ENCODE measurements at regions not wholly inside any gene's neighbourhood (a gene's known extent, or its start where the extent isn't known, plus 50 kb on each side); places are given as distances from the start of the nearest gene placed in this dataset.

GRCh38 chr11:16606784-16607674 is 131.4 kb upstream of the C11orf58 start:
- DNase-seq: peak; percentile 60
- peaks cover 38 to 83% of the 10 kb centered on the region in 2 experiments for H3K27me3 ChIP-seq (ENCODE audit: control insufficient read depth in 1 of 2, insufficient read depth in 1 of 2, low read length in 2 of 2)
- peak overlapping the region; percentile 80 for H2BK120ac ChIP-seq (ENCODE audit: low read depth, low read length)
- H3K23ac ChIP-seq (ENCODE audit: low read length in 2 of 2): peak overlapping the region in 1 of 2 experiments; percentile 47
- peak overlapping the region; percentile 62 for H4K8ac ChIP-seq (ENCODE audit: low read length)
- peak overlapping the region in 1 of 2 experiments; percentile 73 for H2BK12ac ChIP-seq (ENCODE audit: low read length in 2 of 2)
- H3K18ac ChIP-seq (ENCODE audit: low read depth in 1 of 2, low read length in 2 of 2): peak overlapping the region; percentile 8 to 85
- no peaks in the 10 kb centered on the region for H3K36me3 ChIP-seq (ENCODE audit: control insufficient read depth in 1 of 2, insufficient read depth in 2 of 2, low read depth in 1 of 2, low read length in 2 of 2)
- H4K91ac ChIP-seq (ENCODE audit: low read length): peak overlapping the region; percentile 79
- H3K9ac ChIP-seq (ENCODE audit: low read length): peak overlapping the region; percentile 35
- H2BK5ac ChIP-seq (ENCODE audit: low read depth, low read length, poor library complexity, severe bottlenecking): no peak overlapping the region
- peak overlapping the region; percentile 100 for H3K4me2 ChIP-seq (ENCODE audit: low read length, poor library complexity, severe bottlenecking)
- peaks cover 4% of the 10 kb centered on the region for H3K9me3 ChIP-seq (ENCODE audit: control insufficient read depth, low read length)
- peak overlapping the region in 1 of 2 experiments; percentile 62 for H3K14ac ChIP-seq (ENCODE audit: low read length in 2 of 2)
- H2AK5ac ChIP-seq (ENCODE audit: low read length, severe bottlenecking): no peak overlapping the region
- H3K4me3 ChIP-seq (ENCODE audit: insufficient read depth in 1 of 2, low read depth in 1 of 2, low read length in 2 of 2): peak overlapping the region; percentile 72 to 83
- under 1% methylated on average over 65 of the region's 81 CpGs for WGBS
- H3K4me1 ChIP-seq (ENCODE audit: control insufficient read depth, insufficient read depth, low read depth, low read length): peaks cover 19% of the 10 kb centered on the region
- peak overlapping the region in 1 of 2 experiments; percentile 84 for H3K4ac ChIP-seq (ENCODE audit: low read depth in 1 of 2, low read length in 2 of 2)
- no peak overlapping the region for H3K27ac ChIP-seq (ENCODE audit: low read length, poor library complexity, severe bottlenecking)
- H2AFZ ChIP-seq (ENCODE audit: low read depth, low read length): peak overlapping the region; percentile 81
- no peaks in the 10 kb centered on the region for H3K79me1 ChIP-seq (replicated peaks; ENCODE audit: low read length, poor library complexity, severe bottlenecking)
- peak overlapping the region; percentile 95 for H2BK15ac ChIP-seq (ENCODE audit: low read depth, poor library complexity, severe bottlenecking)

GRCh38 chr11:16605894-16606783 is 132.3 kb upstream of the C11orf58 start:
- Histone ChIP-seq H3K9me3 (ENCODE audit: control insufficient read depth, low read length) (peaks cover 4% of the 10 kb centered on the region), H2AK5ac (ENCODE audit: low read length, severe bottlenecking) (no peak overlapping the region), H4K8ac (ENCODE audit: low read length) (peak overlapping the region; percentile 62), H3K79me1 (replicated peaks; ENCODE audit: low read length, poor library complexity, severe bottlenecking) (no peaks in the 10 kb centered on the region), H3K14ac (ENCODE audit: low read length in 2 of 2) (no peak overlapping the region), H3K4ac (ENCODE audit: low read depth in 1 of 2, low read length in 2 of 2) (peak overlapping the region in 1 of 2 experiments; percentile 65), H3K4me3 (ENCODE audit: insufficient read depth in 1 of 2, low read depth in 1 of 2, low read length in 2 of 2) (peak overlapping the region; percentile 74 to 83), H2BK120ac (ENCODE audit: low read depth, low read length) (no peak overlapping the region), H3K4me1 (ENCODE audit: control insufficient read depth, insufficient read depth, low read depth, low read length) (peaks cover 17% of the 10 kb centered on the region), H3K9ac (ENCODE audit: low read length) (peak overlapping the region; percentile 81), H3K36me3 (ENCODE audit: control insufficient read depth in 1 of 2, insufficient read depth in 2 of 2, low read depth in 1 of 2, low read length in 2 of 2) (no peaks in the 10 kb centered on the region), H3K27ac (ENCODE audit: low read length, poor library complexity, severe bottlenecking) (peak overlapping the region; percentile 56), H2BK5ac (ENCODE audit: low read depth, low read length, poor library complexity, severe bottlenecking) (no peak overlapping the region), H3K27me3 (ENCODE audit: control insufficient read depth in 1 of 2, insufficient read depth in 1 of 2, low read length in 2 of 2) (peaks cover 29 to 81% of the 10 kb centered on the region in 2 experiments), H2BK15ac (ENCODE audit: low read depth, poor library complexity, severe bottlenecking) (peak overlapping the region; percentile 62), H4K91ac (ENCODE audit: low read length) (no peak overlapping the region), H3K23ac (ENCODE audit: low read length in 2 of 2) (no peak overlapping the region), H2AFZ (ENCODE audit: low read depth, low read length) (peak overlapping the region; percentile 19), H2BK12ac (ENCODE audit: low read length in 2 of 2) (peak overlapping the region; percentile 54 to 60), H3K4me2 (ENCODE audit: low read length, poor library complexity, severe bottlenecking) (peak overlapping the region; percentile 100), H3K18ac (ENCODE audit: low read depth in 1 of 2, low read length in 2 of 2) (peak overlapping the region; percentile 85 to 90)
- under 1% methylated on average over 31 of the region's 36 CpGs for WGBS
- peak; percentile 96 for DNase-seq

- Histone ChIP-seq H3K27me3 (ENCODE audit: control insufficient read depth in 1 of 2, insufficient read depth in 1 of 2, low read length in 2 of 2) (peaks cover 22 to 77% of the 10 kb centered on the region in 2 experiments), H2AFZ (ENCODE audit: low read depth, low read length) (peak overlapping the region; percentile 60), H3K4me3 (ENCODE audit: insufficient read depth in 1 of 2, low read depth in 1 of 2, low read length in 2 of 2) (peak overlapping the region; percentile 74 to 83), H3K4ac (ENCODE audit: low read depth in 1 of 2, low read length in 2 of 2) (peak overlapping the region; percentile 43 to 65), H3K36me3 (ENCODE audit: control insufficient read depth in 1 of 2, insufficient read depth in 2 of 2, low read depth in 1 of 2, low read length in 2 of 2) (no peaks in the 10 kb centered on the region), H2AK5ac (ENCODE audit: low read length, severe bottlenecking) (no peak overlapping the region), H3K14ac (ENCODE audit: low read length in 2 of 2) (no peak overlapping the region), H3K27ac (ENCODE audit: low read length, poor library complexity, severe bottlenecking) (peak overlapping the region; percentile 56), H3K9me3 (ENCODE audit: control insufficient read depth, low read length) (peaks cover 4% of the 10 kb centered on the region), H3K9ac (ENCODE audit: low read length) (peak overlapping the region; percentile 81), H3K4me2 (ENCODE audit: low read length, poor library complexity, severe bottlenecking) (peak overlapping the region; percentile 100), H3K4me1 (ENCODE audit: control insufficient read depth, insufficient read depth, low read depth, low read length) (peaks cover 16% of the 10 kb centered on the region), H3K79me1 (replicated peaks; ENCODE audit: low read length, poor library complexity, severe bottlenecking) (no peaks in the 10 kb centered on the region), H2BK15ac (ENCODE audit: low read depth, poor library complexity, severe bottlenecking) (peak overlapping the region; percentile 88), H3K18ac (ENCODE audit: low read depth in 1 of 2, low read length in 2 of 2) (peak overlapping the region; percentile 75 to 90), H2BK5ac (ENCODE audit: low read depth, low read length, poor library complexity, severe bottlenecking) (no peak overlapping the region), H4K91ac (ENCODE audit: low read length) (peak overlapping the region; percentile 76), H2BK120ac (ENCODE audit: low read depth, low read length) (peak overlapping the region; percentile 87), H2BK12ac (ENCODE audit: low read length in 2 of 2) (peak overlapping the region; percentile 47 to 60), H4K8ac (ENCODE audit: low read length) (peak overlapping the region; percentile 94), H3K23ac (ENCODE audit: low read length in 2 of 2) (no peak overlapping the region)
- 3% methylated on average over 11 of the region's 32 CpGs for WGBS
- DNase-seq: peak; percentile 69
Observed at GRCh38 chr11:16605389-16605893, 133.0 kb upstream of the C11orf58 start.

Measured in mesenchymal stem cell (in vitro differentiated cells and primary cell).